ENCODE measurements at regions not wholly inside any gene's neighbourhood (a gene's known extent, or its start where the extent isn't known, plus 50 kb on each side); places are given as distances from the start of the nearest gene placed in this dataset.

DNA sequence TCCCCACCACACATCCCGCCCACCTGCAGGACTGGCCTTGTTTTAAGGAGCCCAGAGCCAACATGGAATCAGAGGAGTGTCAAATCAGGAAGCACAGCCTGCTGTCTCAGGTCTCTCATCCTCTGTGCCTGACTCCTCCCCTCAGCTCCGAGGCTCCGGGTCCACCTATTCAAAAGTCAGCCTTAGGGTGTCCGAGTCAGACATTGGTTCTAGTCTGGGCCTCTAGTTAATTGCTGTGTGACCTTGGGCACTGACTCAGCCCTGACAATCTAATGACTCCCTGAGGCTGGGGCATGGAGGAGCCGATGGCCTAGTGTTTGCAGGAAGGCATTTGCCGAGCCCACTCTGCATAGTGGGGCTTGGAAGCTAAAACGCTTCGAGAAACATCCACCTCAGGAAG is 223.1 kb upstream of the PPP2R2D start:
- Histone ChIP-seq H3K4me3 (no peak overlapping the region), H3K9me3 (ENCODE audit: control insufficient read depth in 4 of 4, insufficient read depth in 3 of 4, low read length in 3 of 4) (peaks cover 0 to 10% (median 0%) of the 10 kb centered on the region in 4 donors), H3K9ac (ENCODE audit: insufficient read depth in 1 of 2, low read length in 2 of 2) (no peak overlapping the region), H3K27ac (ENCODE audit: low read depth in 1 of 2, low read length in 1 of 2) (no peak overlapping the region), H3K27me3 (ENCODE audit: control insufficient read depth in 3 of 3, insufficient read depth in 3 of 3, low read length in 2 of 3) (no peaks in the 10 kb centered on the region), H3K36me3 (ENCODE audit: control insufficient read depth in 4 of 4, insufficient read depth in 4 of 4, low read length in 4 of 4) (no peaks in the 10 kb centered on the region), H3K4me1 (ENCODE audit: control insufficient read depth in 5 of 5, insufficient read depth in 5 of 5, low read length in 5 of 5) (no peaks in the 10 kb centered on the region)
- DNase-seq (no peak), ATAC-seq (ENCODE audit: insufficient read depth, low FRiP score) (no peak)
- WGBS, 2 donors = 81 to 82% methylated on average over 8 of the region's 8 CpGs
- TF ChIP-seq, protein P1, sequence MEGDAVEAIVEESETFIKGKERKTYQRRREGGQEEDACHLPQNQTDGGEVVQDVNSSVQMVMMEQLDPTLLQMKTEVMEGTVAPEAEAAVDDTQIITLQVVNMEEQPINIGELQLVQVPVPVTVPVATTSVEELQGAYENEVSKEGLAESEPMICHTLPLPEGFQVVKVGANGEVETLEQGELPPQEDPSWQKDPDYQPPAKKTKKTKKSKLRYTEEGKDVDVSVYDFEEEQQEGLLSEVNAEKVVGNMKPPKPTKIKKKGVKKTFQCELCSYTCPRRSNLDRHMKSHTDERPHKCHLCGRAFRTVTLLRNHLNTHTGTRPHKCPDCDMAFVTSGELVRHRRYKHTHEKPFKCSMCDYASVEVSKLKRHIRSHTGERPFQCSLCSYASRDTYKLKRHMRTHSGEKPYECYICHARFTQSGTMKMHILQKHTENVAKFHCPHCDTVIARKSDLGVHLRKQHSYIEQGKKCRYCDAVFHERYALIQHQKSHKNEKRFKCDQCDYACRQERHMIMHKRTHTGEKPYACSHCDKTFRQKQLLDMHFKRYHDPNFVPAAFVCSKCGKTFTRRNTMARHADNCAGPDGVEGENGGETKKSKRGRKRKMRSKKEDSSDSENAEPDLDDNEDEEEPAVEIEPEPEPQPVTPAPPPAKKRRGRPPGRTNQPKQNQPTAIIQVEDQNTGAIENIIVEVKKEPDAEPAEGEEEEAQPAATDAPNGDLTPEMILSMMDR (IDR thresholded peaks at IDR 0.05; ENCODE audit: control extremely low read depth, extremely low read depth) = no peak

DNA sequence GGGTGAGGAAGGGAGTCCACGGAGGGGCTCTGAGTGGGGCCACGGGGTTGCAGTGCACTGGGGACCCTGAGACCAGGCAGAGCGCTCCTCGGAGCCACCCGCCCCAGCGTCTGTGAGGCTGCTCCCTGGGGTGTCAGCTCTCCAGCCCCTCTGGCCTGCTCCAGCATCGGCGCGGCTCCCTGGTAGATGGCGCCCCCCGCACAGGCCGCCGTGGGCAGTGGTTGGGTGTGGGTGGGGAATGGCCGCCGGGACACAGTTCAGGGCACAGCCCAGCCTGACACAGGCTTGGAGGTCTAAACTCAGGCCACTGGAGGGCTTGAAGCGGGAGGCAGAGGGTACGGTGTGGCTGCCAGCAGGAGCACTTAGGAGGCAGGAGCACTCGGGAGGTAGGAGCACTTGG is 222.6 kb upstream of the PPP2R2D start:
- no peaks in the 10 kb centered on the region for H3K36me3 ChIP-seq (ENCODE audit: control insufficient read depth in 4 of 4, insufficient read depth in 4 of 4, low read length in 4 of 4)
- H3K4me1 ChIP-seq (ENCODE audit: control insufficient read depth in 5 of 5, insufficient read depth in 5 of 5, low read length in 5 of 5) = no peaks in the 10 kb centered on the region
- H3K4me3 ChIP-seq = no peak overlapping the region
- peaks cover 0 to 9% (median 0%) of the 10 kb centered on the region in 4 donors for H3K9me3 ChIP-seq (ENCODE audit: control insufficient read depth in 4 of 4, insufficient read depth in 3 of 4, low read length in 3 of 4)
- no peaks in the 10 kb centered on the region for H3K27me3 ChIP-seq (ENCODE audit: control insufficient read depth in 3 of 3, insufficient read depth in 3 of 3, low read length in 2 of 3)
- no peak overlapping the region for H3K9ac ChIP-seq (ENCODE audit: insufficient read depth in 1 of 2, low read length in 2 of 2)
- ATAC-seq (ENCODE audit: insufficient read depth, low FRiP score) = no peak
- H3K27ac ChIP-seq (ENCODE audit: low read depth in 1 of 2, low read length in 1 of 2) = no peak overlapping the region
- TF ChIP-seq, protein P1 (IDR thresholded peaks at IDR 0.05; ENCODE audit: control extremely low read depth, extremely low read depth) = no peak
- no peak for DNase-seq
- 81 to 82% methylated on average over 18 of the region's 18 CpGs for WGBS, 2 donors

DNA sequence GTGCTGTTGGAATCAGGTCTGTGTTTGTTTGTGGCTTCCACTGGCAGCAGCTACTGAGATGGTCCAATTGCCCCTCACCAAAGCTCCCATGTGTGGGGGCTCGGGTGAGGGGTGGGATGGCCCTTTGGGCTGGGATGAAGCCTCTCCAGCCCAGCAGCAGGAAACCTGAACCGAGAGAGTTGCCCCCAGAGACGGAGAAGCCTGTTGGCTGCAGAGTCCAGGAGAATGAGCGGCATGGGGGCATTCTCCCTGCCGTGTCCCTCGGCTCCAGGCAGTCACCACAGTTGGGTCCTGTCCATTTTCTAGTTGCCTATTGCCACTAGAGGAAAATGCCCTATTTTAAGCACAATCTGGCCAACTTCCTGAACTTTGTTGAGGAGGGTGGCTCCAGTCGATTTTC is 222.2 kb upstream of the PPP2R2D start:
- 82 to 86% methylated on average over 7 of the region's 7 CpGs for WGBS, 2 donors
- no peak overlapping the region for H3K9ac ChIP-seq (ENCODE audit: insufficient read depth in 1 of 2, low read length in 2 of 2)
- no peaks in the 10 kb centered on the region for H3K36me3 ChIP-seq (ENCODE audit: control insufficient read depth in 4 of 4, insufficient read depth in 4 of 4, low read length in 4 of 4)
- DNase-seq (no peak), ATAC-seq (ENCODE audit: insufficient read depth, low FRiP score) (no peak)
- TF ChIP-seq, protein P1 (IDR thresholded peaks at IDR 0.05; ENCODE audit: control extremely low read depth, extremely low read depth) = no peak
- peaks cover 0 to 9% (median 0%) of the 10 kb centered on the region in 4 donors for H3K9me3 ChIP-seq (ENCODE audit: control insufficient read depth in 4 of 4, insufficient read depth in 3 of 4, low read length in 3 of 4)
- H3K4me3 ChIP-seq = no peak overlapping the region
- H3K27me3 ChIP-seq (ENCODE audit: control insufficient read depth in 3 of 3, insufficient read depth in 3 of 3, low read length in 2 of 3) = no peaks in the 10 kb centered on the region
- no peak overlapping the region for H3K27ac ChIP-seq (ENCODE audit: low read depth in 1 of 2, low read length in 1 of 2)
- H3K4me1 ChIP-seq (ENCODE audit: control insufficient read depth in 5 of 5, insufficient read depth in 5 of 5, low read length in 5 of 5) = no peaks in the 10 kb centered on the region

DNA sequence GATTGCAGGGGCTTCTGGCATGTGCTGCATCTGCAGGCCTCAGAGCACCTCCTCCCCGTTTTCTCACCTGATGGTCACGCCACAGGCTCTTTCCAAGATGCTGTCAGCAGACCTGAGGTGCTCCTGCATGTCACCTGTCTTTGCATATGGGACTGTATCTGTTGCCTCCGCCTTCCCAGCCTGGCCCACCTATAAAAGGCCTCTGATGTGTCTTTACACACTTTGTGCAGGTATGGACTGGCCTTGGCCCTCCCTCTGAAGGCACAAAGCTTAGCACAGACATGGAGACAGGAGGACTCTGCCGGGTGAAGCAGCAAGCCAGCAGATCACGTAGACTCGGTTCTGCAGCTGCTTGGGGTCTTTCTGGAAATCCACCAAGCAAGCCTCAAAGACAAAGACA is 220.9 kb upstream of the PPP2R2D start:
- no peak for ATAC-seq (ENCODE audit: insufficient read depth, low FRiP score)
- no peak for DNase-seq
- Histone ChIP-seq H3K4me1 (ENCODE audit: control insufficient read depth in 5 of 5, insufficient read depth in 5 of 5, low read length in 5 of 5) (no peaks in the 10 kb centered on the region), H3K27me3 (ENCODE audit: control insufficient read depth in 3 of 3, insufficient read depth in 3 of 3, low read length in 2 of 3) (no peaks in the 10 kb centered on the region), H3K4me3 (no peak overlapping the region), H3K27ac (ENCODE audit: low read depth in 1 of 2, low read length in 1 of 2) (no peak overlapping the region), H3K9ac (ENCODE audit: insufficient read depth in 1 of 2, low read length in 2 of 2) (no peak overlapping the region), H3K9me3 (ENCODE audit: control insufficient read depth in 4 of 4, insufficient read depth in 3 of 4, low read length in 3 of 4) (peaks cover 0 to 3% (median 0%) of the 10 kb centered on the region in 4 donors), H3K36me3 (ENCODE audit: control insufficient read depth in 4 of 4, insufficient read depth in 4 of 4, low read length in 4 of 4) (no peaks in the 10 kb centered on the region)
- TF ChIP-seq, protein P1 (IDR thresholded peaks at IDR 0.05; ENCODE audit: control extremely low read depth, extremely low read depth) = no peak
- WGBS, 2 donors = 82 to 86% methylated on average over 6 of the region's 6 CpGs
